ENCODE measurements at regions not wholly inside any gene's neighbourhood (a gene's known extent, or its start where the extent isn't known, plus 50 kb on each side); places are given as distances from the start of the nearest gene placed in this dataset.

DNA sequence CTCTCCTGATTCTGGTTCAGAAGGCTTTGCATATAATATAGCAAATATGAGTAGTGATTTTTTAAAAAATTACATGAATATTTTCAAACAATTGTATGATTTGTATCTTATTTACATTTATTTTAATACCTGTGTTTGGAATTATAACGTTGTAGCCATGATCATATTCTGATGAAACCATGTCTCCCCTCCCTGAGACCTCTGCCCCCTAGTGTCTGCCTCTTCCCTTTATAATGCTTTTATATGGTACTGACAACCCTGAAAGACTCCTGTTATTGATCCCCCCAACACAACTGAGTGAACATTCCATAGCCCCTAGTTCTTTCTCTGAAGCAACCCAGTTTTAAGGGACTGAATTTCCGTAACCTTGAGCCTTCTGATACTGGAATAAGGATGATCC, 187.4 kb downstream of the SOX3 start:
- Histone ChIP-seq H4K12ac (ENCODE audit: low read depth, low read length) (no peak overlapping the region), H3K9me3 (ENCODE audit: insufficient read depth, low read depth, low read length) (no peaks in the 10 kb centered on the region), H3K27me3 (ENCODE audit: insufficient read depth, low read length) (no peaks in the 10 kb centered on the region), H3K14ac (ENCODE audit: low read length) (no peak overlapping the region), H2BK5ac (ENCODE audit: low read depth, low read length, poor library complexity) (no peak overlapping the region), H3K4me3 (ENCODE audit: low read depth, low read length) (no peak overlapping the region), H4K8ac (ENCODE audit: low read depth, low read length) (no peak overlapping the region), H3K27ac (ENCODE audit: low read depth, low read length) (no peak overlapping the region), H3K4me1 (ENCODE audit: control insufficient read depth in 1 of 2, insufficient read depth in 2 of 2, low read length in 2 of 2) (no peaks in the 10 kb centered on the region), H3K79me1 (ENCODE audit: low read length) (no peaks in the 10 kb centered on the region), H4K91ac (ENCODE audit: low read depth, low read length) (no peak overlapping the region), H3K4ac (ENCODE audit: low read depth, low read length) (no peak overlapping the region), H3K23ac (ENCODE audit: low read length) (no peak overlapping the region), H2AK5ac (ENCODE audit: low read length) (no peak overlapping the region), H3K9ac (ENCODE audit: low read length) (no peak overlapping the region), H3K36me3 (ENCODE audit: control insufficient read depth in 1 of 2, insufficient read depth in 2 of 2, low read length in 2 of 2) (no peaks in the 10 kb centered on the region), H2BK12ac (ENCODE audit: low read length) (no peak overlapping the region), H3K4me2 (ENCODE audit: low read length) (no peak overlapping the region), H3K18ac (ENCODE audit: low read length) (no peak overlapping the region), H2BK120ac (ENCODE audit: insufficient read depth, low read length, poor library complexity) (no peak overlapping the region), H3K79me2 (ENCODE audit: control insufficient read depth, insufficient read depth, low read length, poor library complexity) (no peaks in the 10 kb centered on the region), H2AFZ (ENCODE audit: insufficient read depth, low read length, poor library complexity) (no peak overlapping the region)
- DNase-seq: no peak
- WGBS (ENCODE audit: extremely low coverage, insufficient coverage, insufficient read length): no CpG with 5 or more reads among the region's 2 CpGs

DNA sequence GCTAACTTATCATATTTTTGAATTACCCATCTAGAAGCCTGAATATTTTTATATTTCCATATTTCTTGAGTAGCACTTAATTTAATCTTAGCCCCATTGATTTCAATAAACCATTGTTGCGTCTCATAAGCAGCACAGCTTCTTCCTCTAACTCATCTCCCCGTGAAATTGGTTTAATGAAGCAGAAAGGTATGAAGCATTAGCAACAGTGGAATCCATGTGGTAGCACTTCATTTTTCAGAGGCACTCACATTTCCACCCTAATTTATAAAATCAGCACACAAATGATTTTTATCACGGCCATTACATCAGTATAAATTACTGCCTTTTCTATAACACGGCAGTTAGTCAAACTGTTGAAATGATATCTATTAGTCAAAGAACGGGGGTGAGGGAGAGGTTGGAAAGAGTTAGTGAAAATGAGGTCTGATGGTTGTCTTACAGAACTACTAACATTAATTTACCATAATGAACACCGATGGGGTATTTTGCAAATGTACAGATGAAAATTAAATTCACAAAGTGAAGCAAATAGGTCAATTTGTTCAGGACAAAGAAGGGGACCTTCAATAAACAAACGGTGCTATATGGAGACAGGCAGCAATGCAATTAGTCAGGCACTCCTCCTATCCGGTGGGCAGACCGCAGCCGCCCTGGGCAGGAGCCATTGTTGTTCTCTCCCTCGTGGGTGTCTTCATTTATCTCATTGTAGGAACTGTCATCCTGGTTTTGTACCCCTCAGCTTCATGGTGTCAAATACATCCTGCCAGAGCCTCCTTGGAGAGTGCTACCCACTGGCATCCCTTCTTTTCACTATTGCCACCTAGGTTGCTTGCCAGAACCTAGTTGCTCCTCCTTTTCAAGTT, 205.7 kb downstream of the SOX3 start:
- H4K12ac ChIP-seq (ENCODE audit: low read depth, low read length): no peak overlapping the region
- H3K18ac ChIP-seq (ENCODE audit: low read length): no peak overlapping the region
- DNase-seq: no peak
- H4K8ac ChIP-seq (ENCODE audit: low read depth, low read length): no peak overlapping the region
- H2BK12ac ChIP-seq (ENCODE audit: low read length): no peak overlapping the region
- no peak overlapping the region for H4K91ac ChIP-seq (ENCODE audit: low read depth, low read length)
- H2BK120ac ChIP-seq (ENCODE audit: insufficient read depth, low read length, poor library complexity): no peak overlapping the region
- H3K4me1 ChIP-seq (ENCODE audit: control insufficient read depth in 1 of 2, insufficient read depth in 2 of 2, low read length in 2 of 2): no peaks in the 10 kb centered on the region
- no peak overlapping the region for H3K4me3 ChIP-seq (ENCODE audit: low read depth, low read length)
- H3K4ac ChIP-seq (ENCODE audit: low read depth, low read length): no peak overlapping the region
- no peaks in the 10 kb centered on the region for H3K27me3 ChIP-seq (ENCODE audit: insufficient read depth, low read length)
- H3K27ac ChIP-seq (ENCODE audit: low read depth, low read length): no peak overlapping the region
- no peak overlapping the region for H2AFZ ChIP-seq (ENCODE audit: insufficient read depth, low read length, poor library complexity)
- no peak overlapping the region for H3K9ac ChIP-seq (ENCODE audit: low read length)
- H2AK5ac ChIP-seq (ENCODE audit: low read length): no peak overlapping the region
- no CpG with 5 or more reads among the region's 11 CpGs for WGBS (ENCODE audit: extremely low coverage, insufficient coverage, insufficient read length)
- no peaks in the 10 kb centered on the region for H3K9me3 ChIP-seq (ENCODE audit: insufficient read depth, low read depth, low read length)
- H3K23ac ChIP-seq (ENCODE audit: low read length): no peak overlapping the region
- no peaks in the 10 kb centered on the region for H3K79me1 ChIP-seq (ENCODE audit: low read length)
- no peaks in the 10 kb centered on the region for H3K79me2 ChIP-seq (ENCODE audit: control insufficient read depth, insufficient read depth, low read length, poor library complexity)
- H3K14ac ChIP-seq (ENCODE audit: low read length): no peak overlapping the region
- no peak overlapping the region for H3K4me2 ChIP-seq (ENCODE audit: low read length)
- no peak overlapping the region for H2BK5ac ChIP-seq (ENCODE audit: low read depth, low read length, poor library complexity)
- H3K36me3 ChIP-seq (ENCODE audit: control insufficient read depth in 1 of 2, insufficient read depth in 2 of 2, low read length in 2 of 2): no peaks in the 10 kb centered on the region

DNA sequence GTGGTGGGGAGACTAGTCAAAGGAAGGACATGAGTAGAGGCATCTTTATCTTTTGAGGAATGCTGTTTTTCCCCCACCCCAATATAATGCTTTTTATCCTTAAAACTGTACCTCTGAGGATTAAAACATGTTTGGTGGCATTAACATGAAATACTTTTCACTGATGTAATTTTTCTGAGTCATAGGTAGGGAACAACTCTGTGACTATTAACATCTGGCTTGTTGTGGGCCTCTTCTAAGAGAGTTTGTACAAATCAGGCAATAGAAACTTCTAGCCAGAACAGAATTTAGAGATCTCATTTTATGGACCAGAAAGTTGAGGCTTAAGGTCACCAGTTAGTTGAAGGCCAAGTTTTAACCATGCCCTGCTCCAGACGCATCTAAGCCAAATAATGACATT, 207.6 kb downstream of the SOX3 start:
- Histone ChIP-seq H3K27me3 (ENCODE audit: insufficient read depth, low read length) (no peaks in the 10 kb centered on the region), H2BK120ac (ENCODE audit: insufficient read depth, low read length, poor library complexity) (no peak overlapping the region), H2AK5ac (ENCODE audit: low read length) (no peak overlapping the region), H4K12ac (ENCODE audit: low read depth, low read length) (no peak overlapping the region), H2AFZ (ENCODE audit: insufficient read depth, low read length, poor library complexity) (no peak overlapping the region), H3K4ac (ENCODE audit: low read depth, low read length) (no peak overlapping the region), H2BK5ac (ENCODE audit: low read depth, low read length, poor library complexity) (no peak overlapping the region), H3K23ac (ENCODE audit: low read length) (no peak overlapping the region), H3K9me3 (ENCODE audit: insufficient read depth, low read depth, low read length) (no peaks in the 10 kb centered on the region), H3K9ac (ENCODE audit: low read length) (no peak overlapping the region), H3K4me1 (ENCODE audit: control insufficient read depth in 1 of 2, insufficient read depth in 2 of 2, low read length in 2 of 2) (peaks cover 2% of the 10 kb centered on the region in 2 experiments), H3K18ac (ENCODE audit: low read length) (no peak overlapping the region), H4K8ac (ENCODE audit: low read depth, low read length) (no peak overlapping the region), H3K79me2 (ENCODE audit: control insufficient read depth, insufficient read depth, low read length, poor library complexity) (no peaks in the 10 kb centered on the region), H2BK12ac (ENCODE audit: low read length) (no peak overlapping the region), H3K27ac (ENCODE audit: low read depth, low read length) (no peak overlapping the region), H3K36me3 (ENCODE audit: control insufficient read depth in 1 of 2, insufficient read depth in 2 of 2, low read length in 2 of 2) (no peaks in the 10 kb centered on the region), H3K14ac (ENCODE audit: low read length) (no peak overlapping the region), H4K91ac (ENCODE audit: low read depth, low read length) (no peak overlapping the region), H3K79me1 (ENCODE audit: low read length) (peaks cover 1% of the 10 kb centered on the region), H3K4me2 (ENCODE audit: low read length) (no peak overlapping the region), H3K4me3 (ENCODE audit: low read depth, low read length) (no peak overlapping the region)
- no peak for DNase-seq
- no CpG with 5 or more reads among the region's 1 CpG for WGBS (ENCODE audit: extremely low coverage, insufficient coverage, insufficient read length)

DNA sequence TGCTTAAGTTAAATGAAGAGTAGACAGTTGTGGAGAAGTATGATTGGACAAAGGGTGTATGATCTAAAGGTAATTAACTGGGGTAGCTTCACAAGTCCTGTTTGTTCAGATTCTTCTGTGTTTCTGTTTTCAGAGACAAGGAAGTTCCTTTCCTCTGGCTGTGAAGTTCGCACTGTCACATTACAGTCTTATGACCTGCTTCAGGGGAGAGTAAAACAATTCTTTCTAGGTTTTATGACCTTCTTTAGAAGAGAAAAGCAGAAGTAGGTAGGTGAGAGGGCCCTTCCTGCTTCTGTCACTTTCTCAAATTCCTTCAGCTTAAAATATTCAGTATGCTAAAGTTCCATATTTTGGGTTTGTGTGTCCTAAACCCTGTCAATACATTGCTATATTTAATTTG, 211.9 kb downstream of the SOX3 start:
- no peaks in the 10 kb centered on the region for H3K9me3 ChIP-seq (ENCODE audit: insufficient read depth, low read depth, low read length)
- H3K4me2 ChIP-seq (ENCODE audit: low read length): no peak overlapping the region
- H2BK120ac ChIP-seq (ENCODE audit: insufficient read depth, low read length, poor library complexity): no peak overlapping the region
- H3K4me3 ChIP-seq (ENCODE audit: low read depth, low read length): no peak overlapping the region
- WGBS (ENCODE audit: extremely low coverage, insufficient coverage, insufficient read length): no CpG with 5 or more reads among the region's 1 CpG
- peaks cover 6% of the 10 kb centered on the region for H3K79me1 ChIP-seq (ENCODE audit: low read length)
- H4K91ac ChIP-seq (ENCODE audit: low read depth, low read length): no peak overlapping the region
- H3K14ac ChIP-seq (ENCODE audit: low read length): no peak overlapping the region
- H3K18ac ChIP-seq (ENCODE audit: low read length): no peak overlapping the region
- H2AFZ ChIP-seq (ENCODE audit: insufficient read depth, low read length, poor library complexity): no peak overlapping the region
- H3K23ac ChIP-seq (ENCODE audit: low read length): no peak overlapping the region
- H2BK12ac ChIP-seq (ENCODE audit: low read length): no peak overlapping the region
- no peaks in the 10 kb centered on the region for H3K36me3 ChIP-seq (ENCODE audit: control insufficient read depth in 1 of 2, insufficient read depth in 2 of 2, low read length in 2 of 2)
- H4K8ac ChIP-seq (ENCODE audit: low read depth, low read length): no peak overlapping the region
- no peak overlapping the region for H2AK5ac ChIP-seq (ENCODE audit: low read length)
- H4K12ac ChIP-seq (ENCODE audit: low read depth, low read length): no peak overlapping the region
- no peaks in the 10 kb centered on the region for H3K79me2 ChIP-seq (ENCODE audit: control insufficient read depth, insufficient read depth, low read length, poor library complexity)
- H3K9ac ChIP-seq (ENCODE audit: low read length): no peak overlapping the region
- H2BK5ac ChIP-seq (ENCODE audit: low read depth, low read length, poor library complexity): no peak overlapping the region
- H3K27me3 ChIP-seq (ENCODE audit: insufficient read depth, low read length): no peaks in the 10 kb centered on the region
- no peak overlapping the region for H3K4ac ChIP-seq (ENCODE audit: low read depth, low read length)
- no peak overlapping the region for H3K27ac ChIP-seq (ENCODE audit: low read depth, low read length)
- H3K4me1 ChIP-seq (ENCODE audit: control insufficient read depth in 1 of 2, insufficient read depth in 2 of 2, low read length in 2 of 2): peaks cover 6% of the 10 kb centered on the region in 2 experiments
- DNase-seq: no peak

Measured in trophoblast cell (in vitro differentiated cells and primary cell).